ENCODE measurements at regions not wholly inside any gene's neighbourhood (a gene's known extent, or its start where the extent isn't known, plus 50 kb on each side); places are given as distances from the start of the nearest gene placed in this dataset.

DNA sequence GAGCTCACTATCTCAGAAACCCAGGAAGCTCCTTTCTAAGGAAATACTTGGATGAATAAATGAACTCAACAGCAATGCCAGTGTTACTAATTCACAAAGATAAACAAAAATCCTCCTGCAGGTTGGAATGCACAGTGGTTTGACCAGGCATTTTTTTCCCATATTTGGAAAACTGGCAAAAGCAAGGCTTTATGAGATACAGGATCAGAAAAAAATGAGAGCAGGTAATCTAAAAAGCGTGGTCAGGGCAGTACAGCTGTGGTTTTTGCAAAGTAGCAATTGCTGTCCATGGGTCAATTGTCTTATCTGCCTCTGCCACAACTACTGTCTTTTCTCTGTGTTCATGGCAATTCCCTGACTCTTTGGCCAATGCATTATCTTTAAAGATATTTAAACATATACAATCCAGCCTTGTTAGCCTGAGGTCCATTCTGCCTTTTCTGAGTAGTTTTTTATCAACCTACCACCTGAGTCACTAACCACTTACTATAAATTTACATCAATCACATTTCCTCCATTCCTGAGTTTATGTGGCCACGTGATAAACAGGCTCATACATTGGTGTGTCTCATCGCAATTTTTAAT lies 564.5 kb upstream of the IGFBP3 start:
- H3K4me1 ChIP-seq (ENCODE audit: insufficient read depth, low read length, poor library complexity, severe bottlenecking): no peaks in the 10 kb centered on the region
- no peaks in the 10 kb centered on the region for H3K9me2 ChIP-seq (ENCODE audit: insufficient read depth, low read length)
- H3K4me3 ChIP-seq (ENCODE audit: low read depth, low read length, poor library complexity, severe bottlenecking): no peak overlapping the region
- TF ChIP-seq, protein P1, sequence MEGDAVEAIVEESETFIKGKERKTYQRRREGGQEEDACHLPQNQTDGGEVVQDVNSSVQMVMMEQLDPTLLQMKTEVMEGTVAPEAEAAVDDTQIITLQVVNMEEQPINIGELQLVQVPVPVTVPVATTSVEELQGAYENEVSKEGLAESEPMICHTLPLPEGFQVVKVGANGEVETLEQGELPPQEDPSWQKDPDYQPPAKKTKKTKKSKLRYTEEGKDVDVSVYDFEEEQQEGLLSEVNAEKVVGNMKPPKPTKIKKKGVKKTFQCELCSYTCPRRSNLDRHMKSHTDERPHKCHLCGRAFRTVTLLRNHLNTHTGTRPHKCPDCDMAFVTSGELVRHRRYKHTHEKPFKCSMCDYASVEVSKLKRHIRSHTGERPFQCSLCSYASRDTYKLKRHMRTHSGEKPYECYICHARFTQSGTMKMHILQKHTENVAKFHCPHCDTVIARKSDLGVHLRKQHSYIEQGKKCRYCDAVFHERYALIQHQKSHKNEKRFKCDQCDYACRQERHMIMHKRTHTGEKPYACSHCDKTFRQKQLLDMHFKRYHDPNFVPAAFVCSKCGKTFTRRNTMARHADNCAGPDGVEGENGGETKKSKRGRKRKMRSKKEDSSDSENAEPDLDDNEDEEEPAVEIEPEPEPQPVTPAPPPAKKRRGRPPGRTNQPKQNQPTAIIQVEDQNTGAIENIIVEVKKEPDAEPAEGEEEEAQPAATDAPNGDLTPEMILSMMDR (conservative IDR thresholded peaks at IDR 0.05; ENCODE audit: low read length): no peak
- no peak for DNase-seq (ENCODE audit: low spot score)
- H3K36me3 ChIP-seq (ENCODE audit: insufficient read depth, low read length): no peaks in the 10 kb centered on the region
- no peak overlapping the region for H3K27ac ChIP-seq (ENCODE audit: low read depth, low read length, poor library complexity, severe bottlenecking)
- no peak overlapping the region for H2AFZ ChIP-seq (ENCODE audit: low read length)
- H3K4me2 ChIP-seq (ENCODE audit: low read length): no peak overlapping the region
- intact Hi-C loops (cut with micrococcal nuclease; ENCODE audit: unreplicated experiment): no loop called here
- no peaks in the 10 kb centered on the region for H3K79me2 ChIP-seq (ENCODE audit: insufficient read depth, low read depth, low read length)
- H4K20me1 ChIP-seq (ENCODE audit: insufficient read depth, low read length): no peaks in the 10 kb centered on the region
- POLR2A ChIA-PET: interaction anchor here (0.6 to 0.7 kb wide), 2 partner anchors 23 to 75 kb away, joined by 3 read pairs; no protein-coding TSS in a partner anchor
- BruUV-seq (replicated peaks): no TSS peak
- CTCF ChIA-PET (ENCODE audit: unreplicated experiment): no interaction called here
- no peaks in the 10 kb centered on the region for H3K9me3 ChIP-seq (ENCODE audit: low read length)

GRCh38 chr7:46484906-46485305 lies 563.8 kb upstream of the IGFBP3 start:
- DNase-seq (ENCODE audit: low spot score): no peak
- intact Hi-C loops (cut with micrococcal nuclease; ENCODE audit: unreplicated experiment): no loop called here
- Histone ChIP-seq H2AFZ (ENCODE audit: low read length) (no peak overlapping the region), H3K9me2 (ENCODE audit: insufficient read depth, low read length) (no peaks in the 10 kb centered on the region), H3K4me2 (ENCODE audit: low read length) (no peak overlapping the region), H3K27ac (ENCODE audit: low read depth, low read length, poor library complexity, severe bottlenecking) (no peak overlapping the region), H3K4me1 (ENCODE audit: insufficient read depth, low read length, poor library complexity, severe bottlenecking) (no peaks in the 10 kb centered on the region), H3K79me2 (ENCODE audit: insufficient read depth, low read depth, low read length) (no peaks in the 10 kb centered on the region), H4K20me1 (ENCODE audit: insufficient read depth, low read length) (no peaks in the 10 kb centered on the region), H3K36me3 (ENCODE audit: insufficient read depth, low read length) (no peaks in the 10 kb centered on the region), H3K4me3 (ENCODE audit: low read depth, low read length, poor library complexity, severe bottlenecking) (no peak overlapping the region), H3K9me3 (ENCODE audit: low read length) (no peaks in the 10 kb centered on the region)
- no TSS peak for BruUV-seq (replicated peaks)
- TF ChIP-seq EZH2phosphoT487 (IDR thresholded peaks at IDR 0.05; ENCODE audit: borderline replicate concordance, low read depth, low read length): no peak
- TF ChIP-seq, protein P1 (conservative IDR thresholded peaks at IDR 0.05; ENCODE audit: low read length): no peak
- ChIA-PET POLR2A (interaction anchor here (0.6 kb wide), 1 partner anchor 22 kb away, joined by 3 read pairs; no protein-coding TSS in a partner anchor), CTCF (ENCODE audit: unreplicated experiment) (no interaction called here)

DNA sequence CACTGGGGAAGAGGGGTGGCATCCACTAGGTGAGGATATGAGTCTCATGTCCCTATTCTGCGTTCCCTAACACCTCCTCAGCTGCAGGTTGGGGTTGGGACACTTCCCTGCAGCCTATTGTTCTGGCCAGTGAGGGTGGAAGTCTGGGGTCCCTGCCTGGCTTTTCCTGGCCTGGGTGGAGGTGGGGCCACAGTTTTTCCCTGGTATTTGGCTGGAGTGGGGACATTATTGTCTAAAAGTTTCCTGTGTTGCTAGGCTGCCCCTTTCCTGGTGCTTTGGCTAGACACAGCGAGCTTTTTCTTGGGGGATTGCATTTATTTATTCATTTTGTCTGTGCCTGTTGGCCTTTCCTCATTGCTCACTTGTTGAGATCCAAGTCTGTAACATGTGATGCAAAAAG lies 559.5 kb upstream of the IGFBP3 start:
- Histone ChIP-seq H2AFZ (ENCODE audit: low read length) (no peak overlapping the region), H3K4me3 (ENCODE audit: low read depth, low read length, poor library complexity, severe bottlenecking) (no peak overlapping the region), H3K9me2 (ENCODE audit: insufficient read depth, low read length) (no peaks in the 10 kb centered on the region), H3K36me3 (ENCODE audit: insufficient read depth, low read length) (no peaks in the 10 kb centered on the region), H3K9me3 (ENCODE audit: low read length) (no peaks in the 10 kb centered on the region), H4K20me1 (ENCODE audit: insufficient read depth, low read length) (no peaks in the 10 kb centered on the region), H3K4me2 (ENCODE audit: low read length) (no peak overlapping the region), H3K27ac (ENCODE audit: low read depth, low read length, poor library complexity, severe bottlenecking) (no peak overlapping the region), H3K4me1 (ENCODE audit: insufficient read depth, low read length, poor library complexity, severe bottlenecking) (no peaks in the 10 kb centered on the region), H3K79me2 (ENCODE audit: insufficient read depth, low read depth, low read length) (no peaks in the 10 kb centered on the region)
- intact Hi-C loops (cut with micrococcal nuclease; ENCODE audit: unreplicated experiment): no loop called here
- DNase-seq (ENCODE audit: low spot score): no peak
- ChIA-PET CTCF (ENCODE audit: unreplicated experiment) (no interaction called here), POLR2A (no interaction called here)
- BruUV-seq (replicated peaks): no TSS peak
- no peak for TF ChIP-seq EZH2phosphoT487 (IDR thresholded peaks at IDR 0.05; ENCODE audit: borderline replicate concordance, low read depth, low read length)
- TF ChIP-seq, protein P1 (conservative IDR thresholded peaks at IDR 0.05; ENCODE audit: low read length): no peak
